ENCODE measurements at regions not wholly inside any gene's neighbourhood (a gene's known extent, or its start where the extent isn't known, plus 50 kb on each side); places are given as distances from the start of the nearest gene placed in this dataset.

DNA sequence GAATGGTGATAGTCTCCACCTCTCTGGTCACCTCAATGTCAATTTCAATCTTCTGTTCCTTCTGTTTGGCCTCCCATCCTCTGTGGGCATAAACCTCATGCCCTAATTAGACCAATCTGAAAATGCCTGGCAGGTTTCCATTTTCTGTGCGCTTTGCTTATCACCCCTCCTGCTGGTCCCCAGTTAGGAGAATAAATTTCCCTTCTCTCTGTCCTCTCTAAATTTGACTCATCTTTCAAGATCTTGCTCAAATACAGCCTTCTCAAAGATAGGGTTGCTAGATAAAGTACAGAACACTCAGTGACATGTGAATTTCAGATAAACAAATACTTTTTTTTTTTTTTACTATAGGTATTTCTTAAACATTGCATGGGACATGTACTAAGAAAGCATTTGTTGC, 69.4 kb upstream of the CD180 start:
- Mint-ChIP-seq H3K9me3 (no peaks in the 10 kb centered on the region), H3K27me3 (peaks cover 10% of the 10 kb centered on the region), H3K4me3 (no peak overlapping the region), H3K4me1 (no peaks in the 10 kb centered on the region), H3K36me3 (ENCODE audit: low read depth) (no peaks in the 10 kb centered on the region), H3K27ac (no peak overlapping the region)
- intact Hi-C loops (cut with micrococcal nuclease) = no loop called here
- no peak for DNase-seq

DNA sequence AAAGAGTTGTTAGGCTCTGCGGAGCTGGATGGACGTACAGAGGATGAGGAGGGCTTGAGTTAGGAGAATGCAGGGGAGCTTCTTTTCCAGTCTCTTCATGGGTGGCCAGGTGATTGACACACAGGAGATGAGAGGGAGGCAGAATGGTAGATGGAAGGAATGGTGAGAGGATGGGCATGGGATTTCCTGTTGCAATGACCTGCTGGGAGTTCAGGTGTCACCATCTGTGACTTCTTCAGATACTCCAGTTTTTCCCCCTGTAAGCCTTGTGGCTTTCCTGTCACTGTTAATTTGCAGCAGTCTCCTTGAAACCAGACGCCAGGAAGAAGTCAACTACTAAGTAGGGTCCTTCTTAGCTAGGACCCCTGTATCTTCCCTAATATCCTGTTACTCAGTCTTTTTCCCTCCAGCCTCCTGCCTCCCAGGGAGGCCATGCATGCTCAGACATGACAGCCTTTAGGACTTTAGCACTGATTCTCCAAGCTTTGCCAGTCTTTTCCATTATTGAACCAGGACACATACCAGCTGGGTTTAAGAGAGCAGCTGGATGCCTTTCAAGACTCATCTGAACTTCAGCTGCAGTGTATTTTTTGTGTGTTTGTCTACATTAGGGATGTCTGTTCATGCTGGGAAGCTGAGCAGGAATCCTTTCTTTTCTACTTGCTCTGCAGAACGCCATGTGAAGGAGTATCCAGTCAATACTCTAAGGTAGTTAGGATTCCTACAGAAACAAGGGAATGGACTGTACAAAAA, 67.2 kb upstream of the CD180 start:
- H3K27ac Mint-ChIP-seq = no peak overlapping the region
- peaks cover 6% of the 10 kb centered on the region for H3K9me3 Mint-ChIP-seq
- intact Hi-C loops (cut with micrococcal nuclease) = no loop called here
- H3K4me3 Mint-ChIP-seq = no peak overlapping the region
- H3K36me3 Mint-ChIP-seq (ENCODE audit: low read depth) = no peaks in the 10 kb centered on the region
- no peaks in the 10 kb centered on the region for H3K4me1 Mint-ChIP-seq
- no peak for DNase-seq
- H3K27me3 Mint-ChIP-seq = peaks cover 17% of the 10 kb centered on the region

DNA sequence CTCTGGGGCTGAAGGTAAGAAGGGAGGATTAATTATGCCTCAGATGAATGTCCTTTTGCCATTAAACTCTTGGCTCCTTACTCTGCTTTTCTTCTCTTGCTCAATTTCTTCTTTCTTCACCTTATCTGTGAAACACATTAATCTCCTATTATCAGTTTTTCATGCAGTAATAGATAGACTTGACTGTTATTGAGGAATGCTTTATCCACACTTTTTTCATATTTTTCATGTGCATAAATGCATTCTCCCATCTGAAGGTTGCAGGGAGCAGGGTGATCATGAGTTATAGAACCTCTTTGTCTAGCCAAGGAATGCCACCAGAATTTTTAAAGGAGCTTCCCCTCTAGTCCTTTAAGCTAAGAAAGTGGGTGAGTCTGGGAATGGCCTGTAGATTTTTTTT, 66.4 kb upstream of the CD180 start:
- DNase-seq = no peak
- intact Hi-C loops (cut with micrococcal nuclease) = no loop called here
- Mint-ChIP-seq H3K9me3 (peaks cover 6% of the 10 kb centered on the region), H3K4me3 (no peak overlapping the region), H3K36me3 (ENCODE audit: low read depth) (no peaks in the 10 kb centered on the region), H3K4me1 (no peaks in the 10 kb centered on the region), H3K27ac (no peak overlapping the region), H3K27me3 (peaks cover 17% of the 10 kb centered on the region)

DNA sequence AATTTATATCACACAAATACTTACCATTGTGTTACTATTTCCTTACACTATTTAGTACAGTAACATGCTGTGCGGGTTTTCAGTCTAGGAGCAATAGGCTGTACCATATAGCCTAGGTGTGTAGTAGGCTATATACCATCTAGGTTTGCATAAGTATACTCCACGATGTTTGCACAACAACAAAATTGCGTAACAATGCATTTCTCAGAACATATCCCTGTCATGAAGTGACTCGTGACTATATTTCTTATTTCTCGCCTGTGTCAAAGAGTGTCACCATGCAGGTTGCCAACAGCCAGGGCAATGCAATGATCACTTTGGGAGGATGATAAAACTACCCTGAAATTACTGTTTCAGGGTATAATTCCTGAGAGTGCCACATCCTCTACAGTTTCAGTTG, 65.6 kb upstream of the CD180 start:
- no peaks in the 10 kb centered on the region for H3K36me3 Mint-ChIP-seq (ENCODE audit: low read depth)
- intact Hi-C loops (cut with micrococcal nuclease) = no loop called here
- peaks cover 6% of the 10 kb centered on the region for H3K9me3 Mint-ChIP-seq
- H3K27ac Mint-ChIP-seq = no peak overlapping the region
- H3K4me1 Mint-ChIP-seq = no peaks in the 10 kb centered on the region
- no peak overlapping the region for H3K4me3 Mint-ChIP-seq
- no peak for DNase-seq
- H3K27me3 Mint-ChIP-seq = peaks cover 17% of the 10 kb centered on the region

DNA sequence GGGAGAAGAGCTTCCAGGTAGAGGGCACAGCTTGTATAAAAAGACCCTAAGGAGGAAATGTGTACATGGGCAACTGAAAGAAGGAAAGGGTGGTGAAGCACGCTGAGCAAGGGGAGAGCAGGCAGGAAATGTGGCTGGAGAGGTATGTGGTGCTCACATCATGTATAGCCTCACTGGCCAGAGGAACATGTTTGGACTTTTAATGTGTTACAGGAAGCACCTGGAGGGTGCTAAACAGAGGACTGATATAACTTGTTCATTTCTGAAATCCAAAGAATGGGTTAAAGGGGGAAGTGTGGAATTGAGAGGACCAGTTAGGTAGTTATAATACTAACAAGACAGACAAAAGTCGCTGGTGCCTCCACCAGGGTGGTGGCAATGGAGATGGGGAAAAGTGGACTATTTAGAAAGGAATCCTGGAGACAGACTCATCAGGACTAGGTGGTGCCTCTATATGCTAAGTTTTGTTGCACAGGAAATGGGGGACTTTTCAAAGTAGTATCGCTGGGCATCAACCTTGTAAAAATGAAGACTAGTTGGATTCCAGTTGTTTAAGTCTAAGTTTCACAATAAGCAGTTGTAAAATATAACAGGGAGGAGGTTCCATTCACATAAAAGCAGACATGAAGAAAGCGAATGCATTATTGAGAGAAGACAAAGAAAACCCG, 63.1 kb upstream of the CD180 start:
- intact Hi-C loops (cut with micrococcal nuclease) = no loop called here
- H3K4me1 Mint-ChIP-seq = no peaks in the 10 kb centered on the region
- H3K4me3 Mint-ChIP-seq = no peak overlapping the region
- no peak overlapping the region for H3K27ac Mint-ChIP-seq
- peaks cover 13% of the 10 kb centered on the region for H3K27me3 Mint-ChIP-seq
- H3K36me3 Mint-ChIP-seq (ENCODE audit: low read depth) = no peaks in the 10 kb centered on the region
- H3K9me3 Mint-ChIP-seq = peaks cover 6% of the 10 kb centered on the region
- no peak for DNase-seq

DNA sequence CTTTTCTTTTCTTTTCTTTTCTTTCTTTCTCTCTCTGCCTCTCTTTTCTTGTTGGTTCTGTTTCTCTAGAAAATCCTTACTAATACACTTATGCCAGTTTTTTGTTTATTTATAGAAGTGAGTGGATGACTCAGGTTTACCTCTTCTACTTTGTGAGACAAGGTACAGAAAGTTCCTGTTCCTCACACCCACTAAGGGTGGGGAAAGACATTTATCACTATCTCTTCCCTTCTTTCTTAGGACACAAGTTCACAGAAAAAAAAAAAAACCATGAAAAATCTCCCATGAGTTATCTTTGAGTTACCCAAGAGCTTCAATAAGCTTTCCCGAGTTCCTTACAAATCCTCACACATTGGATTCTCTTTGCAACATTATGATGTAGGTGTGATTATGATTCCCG, 60.9 kb upstream of the CD180 start:
- intact Hi-C loops (cut with micrococcal nuclease) = no loop called here
- Mint-ChIP-seq H3K27me3 (peaks cover 12% of the 10 kb centered on the region), H3K36me3 (ENCODE audit: low read depth) (no peaks in the 10 kb centered on the region), H3K27ac (no peak overlapping the region), H3K4me3 (no peak overlapping the region), H3K4me1 (no peaks in the 10 kb centered on the region), H3K9me3 (peaks cover 6% of the 10 kb centered on the region)
- no peak for DNase-seq

DNA sequence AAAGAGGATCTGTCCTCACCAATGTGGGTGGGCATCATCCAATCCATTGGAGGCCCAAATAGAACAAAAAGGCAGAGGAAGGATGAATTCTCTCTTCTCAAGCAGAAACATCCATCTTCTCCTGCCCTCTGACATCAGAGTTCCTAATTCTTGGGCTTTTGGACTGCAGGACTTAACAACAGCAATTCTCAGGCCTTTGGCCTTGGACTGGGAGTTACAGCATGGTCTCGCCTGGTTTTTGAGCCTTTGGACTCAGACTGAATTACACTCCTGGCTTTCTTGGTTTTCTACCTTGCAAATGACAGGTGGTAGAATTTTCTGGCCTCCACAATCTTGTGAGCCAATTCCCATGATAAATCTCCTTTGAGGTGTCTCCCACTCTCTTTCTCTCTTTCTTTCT, 60.5 kb upstream of the CD180 start:
- H3K9me3 Mint-ChIP-seq = peaks cover 6% of the 10 kb centered on the region
- no peak overlapping the region for H3K27ac Mint-ChIP-seq
- H3K4me3 Mint-ChIP-seq = no peak overlapping the region
- DNase-seq = no peak
- no peaks in the 10 kb centered on the region for H3K36me3 Mint-ChIP-seq (ENCODE audit: low read depth)
- intact Hi-C loops (cut with micrococcal nuclease) = no loop called here
- H3K4me1 Mint-ChIP-seq = no peaks in the 10 kb centered on the region
- H3K27me3 Mint-ChIP-seq = peaks cover 12% of the 10 kb centered on the region

DNA sequence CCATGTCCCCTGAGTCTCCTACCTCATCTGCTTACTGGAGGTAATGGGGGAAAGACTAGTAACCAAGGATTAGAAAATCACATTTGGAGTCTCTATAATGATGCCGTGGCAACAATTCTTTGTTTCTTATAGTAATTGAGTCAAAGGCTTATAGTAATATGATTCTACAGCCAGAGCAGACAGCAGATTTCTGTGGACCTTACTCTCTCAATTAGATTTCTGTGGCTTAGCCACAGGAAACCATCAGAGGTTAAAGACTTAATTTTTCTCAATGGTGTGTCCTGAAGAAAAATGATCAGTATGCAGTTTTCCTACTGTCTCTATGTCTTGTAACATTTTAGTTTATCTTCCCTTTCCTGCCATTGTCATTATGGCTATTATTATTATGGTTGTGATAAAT, 59.3 kb upstream of the CD180 start:
- H3K4me3 Mint-ChIP-seq = no peak overlapping the region
- no peaks in the 10 kb centered on the region for H3K4me1 Mint-ChIP-seq
- H3K36me3 Mint-ChIP-seq (ENCODE audit: low read depth) = no peaks in the 10 kb centered on the region
- intact Hi-C loops (cut with micrococcal nuclease) = no loop called here
- peaks cover 8% of the 10 kb centered on the region for H3K27me3 Mint-ChIP-seq
- DNase-seq = peak; percentile 19
- peaks cover 6% of the 10 kb centered on the region for H3K9me3 Mint-ChIP-seq
- no peak overlapping the region for H3K27ac Mint-ChIP-seq

DNA sequence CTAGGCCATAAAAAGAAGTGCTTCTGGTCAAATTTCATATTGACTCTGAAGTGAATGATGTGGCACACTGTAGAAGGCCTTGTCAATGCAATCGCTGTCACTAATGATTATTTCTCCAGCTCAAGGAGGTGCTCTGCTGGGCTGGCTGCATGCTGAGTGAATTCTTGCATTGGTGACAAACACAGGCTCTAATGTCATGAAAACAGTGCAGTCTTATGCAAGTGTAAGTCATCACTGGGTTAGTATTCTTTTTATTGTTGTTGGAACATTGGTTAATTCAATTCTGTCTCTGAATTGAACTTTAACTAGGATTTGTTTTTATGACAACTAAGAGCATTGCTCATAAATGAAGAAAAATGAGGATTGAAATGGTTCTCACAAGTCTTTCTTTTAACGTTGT, 57.3 kb upstream of the CD180 start:
- H3K4me3 Mint-ChIP-seq = no peak overlapping the region
- H3K36me3 Mint-ChIP-seq (ENCODE audit: low read depth) = no peaks in the 10 kb centered on the region
- intact Hi-C loops (cut with micrococcal nuclease) = no loop called here
- no peaks in the 10 kb centered on the region for H3K4me1 Mint-ChIP-seq
- H3K27me3 Mint-ChIP-seq = peaks cover 2% of the 10 kb centered on the region
- no peaks in the 10 kb centered on the region for H3K9me3 Mint-ChIP-seq
- no peak overlapping the region for H3K27ac Mint-ChIP-seq
- DNase-seq = peak; percentile 43

DNA sequence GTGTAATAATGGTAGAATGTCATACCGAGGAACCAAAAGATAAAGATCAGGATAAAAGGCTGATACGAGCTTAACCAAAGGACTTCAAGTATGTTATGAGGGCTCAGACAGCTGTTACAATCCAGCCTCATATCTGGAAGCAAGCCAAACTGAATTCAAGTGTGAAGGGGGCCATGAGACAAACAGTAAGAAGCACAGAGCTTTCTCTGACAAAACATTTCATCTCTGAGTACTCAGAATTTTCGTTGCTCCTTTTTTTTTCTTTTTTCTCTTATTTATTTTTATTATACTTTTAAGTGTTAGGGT, 52.9 kb upstream of the CD180 start:
- Mint-ChIP-seq H3K27me3 (no peaks in the 10 kb centered on the region), H3K9me3 (no peaks in the 10 kb centered on the region), H3K36me3 (ENCODE audit: low read depth) (no peaks in the 10 kb centered on the region), H3K4me3 (no peak overlapping the region), H3K4me1 (peaks cover 7% of the 10 kb centered on the region), H3K27ac (no peak overlapping the region)
- no peak for DNase-seq
- intact Hi-C loops (cut with micrococcal nuclease) = loop anchor here (5.0 kb wide), 2 partner anchors 1003 to 1023 kb away; no protein-coding TSS in a partner anchor

DNA sequence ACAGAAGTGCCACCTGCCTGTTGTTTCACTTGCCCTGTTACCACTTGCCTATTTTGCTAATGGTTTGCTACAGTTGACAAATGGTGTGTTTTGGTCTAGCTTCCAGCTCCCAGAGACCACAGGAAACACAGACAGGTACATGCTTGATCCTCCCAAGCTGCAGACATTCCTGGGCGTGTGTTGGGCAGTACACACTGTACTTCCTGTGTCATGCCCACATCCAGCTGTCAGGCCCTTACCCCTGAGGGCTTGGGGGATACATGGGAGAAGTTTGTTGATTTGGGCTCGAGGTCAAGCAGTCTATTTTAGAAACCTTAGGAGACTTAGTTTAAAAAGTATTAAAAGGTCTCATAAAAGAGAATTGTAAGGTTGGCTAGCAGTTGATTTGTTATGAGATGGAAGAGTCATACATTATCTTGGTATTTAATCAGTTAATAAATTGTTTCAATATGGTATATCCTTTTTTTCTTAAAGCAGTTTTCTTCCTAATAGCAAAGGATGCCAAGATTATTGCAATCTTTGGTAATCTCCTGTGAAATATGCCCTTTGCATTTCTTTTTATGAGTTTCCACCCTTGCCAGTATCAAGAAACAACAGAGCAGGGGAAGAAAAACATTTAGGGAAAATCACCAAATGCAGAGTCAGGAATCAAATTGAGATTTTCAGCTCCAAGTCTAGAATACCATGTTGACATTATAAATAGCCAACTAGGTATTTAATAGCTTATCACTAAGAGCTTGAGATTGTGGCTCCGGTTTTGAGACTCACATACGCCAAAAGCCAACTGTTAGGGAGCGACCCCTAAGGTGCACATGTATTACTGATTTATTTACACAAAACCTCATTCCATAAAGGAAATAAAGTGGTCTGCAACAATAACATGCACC, 52.3 kb upstream of the CD180 start:
- Mint-ChIP-seq H3K36me3 (ENCODE audit: low read depth) (no peaks in the 10 kb centered on the region), H3K27me3 (no peaks in the 10 kb centered on the region), H3K9me3 (no peaks in the 10 kb centered on the region), H3K4me1 (peaks cover 7% of the 10 kb centered on the region), H3K27ac (no peak overlapping the region), H3K4me3 (no peak overlapping the region)
- intact Hi-C loops (cut with micrococcal nuclease) = loop anchor here (5.0 kb wide), 2 partner anchors 1003 to 1023 kb away; no protein-coding TSS in a partner anchor
- no peak for DNase-seq

DNA sequence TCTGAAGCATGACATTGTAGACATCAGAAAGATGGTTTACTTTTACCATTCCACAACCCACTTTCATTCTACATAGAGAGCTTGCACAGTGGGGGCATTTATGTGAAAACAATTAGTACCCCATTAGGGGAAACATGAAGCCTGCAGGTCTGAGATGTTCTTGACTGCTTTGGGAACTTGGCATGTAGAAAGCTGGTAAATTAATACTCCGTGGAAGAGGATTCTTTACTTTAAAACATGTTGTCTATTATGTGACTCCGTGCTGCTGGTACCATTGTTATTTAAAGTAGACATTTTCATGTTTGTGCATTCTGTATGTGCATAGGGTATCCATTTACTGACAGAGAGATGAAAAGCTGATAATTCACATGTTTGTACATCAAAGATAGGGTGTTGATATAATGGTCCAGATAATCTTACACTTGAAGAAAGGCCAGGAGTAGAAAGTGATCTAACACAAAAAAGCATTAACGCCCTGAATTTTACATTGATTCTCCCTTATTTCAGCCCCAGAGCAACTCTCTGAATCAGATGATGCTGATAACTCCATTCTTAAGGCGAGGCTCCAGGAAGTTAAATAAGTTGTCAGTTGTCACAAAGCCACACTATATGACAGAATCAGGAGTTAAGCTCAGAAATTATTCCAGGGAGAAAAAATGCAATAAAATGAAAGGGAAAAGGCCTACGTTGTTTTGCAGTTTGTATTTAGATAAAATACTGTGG, 50.1 kb upstream of the CD180 start:
- H3K4me1 Mint-ChIP-seq = peaks cover 7% of the 10 kb centered on the region
- H3K36me3 Mint-ChIP-seq (ENCODE audit: low read depth) = no peaks in the 10 kb centered on the region
- intact Hi-C loops (cut with micrococcal nuclease) = loop anchor here (5.0 kb wide), 2 partner anchors 1006 to 1026 kb away; no protein-coding TSS in a partner anchor
- no peak overlapping the region for H3K27ac Mint-ChIP-seq
- no peak overlapping the region for H3K4me3 Mint-ChIP-seq
- H3K27me3 Mint-ChIP-seq = no peaks in the 10 kb centered on the region
- H3K9me3 Mint-ChIP-seq = no peaks in the 10 kb centered on the region
- no peak for DNase-seq
